Ishikawa (cell line): ENCODE measurements at regions not wholly inside any gene's neighbourhood (a gene's known extent, or its start where the extent isn't known, plus 50 kb on each side); places are given as distances from the start of the nearest gene placed in this dataset.

Experiments
- CEBPB ChIP-seq: IDR thresholded peaks from 2 replicates; pipeline ENCODE4 v1.6.1; 2012
- EP300 ChIP-seq: IDR thresholded peaks from 2 replicates; pipeline ENCODE4 v1.6.1; 2012; ENCODE audit warnings: borderline replicate concordance
- FOXM1 ChIP-seq: IDR thresholded peaks from 2 replicates; pipeline ENCODE4 v1.6.1; 2012; ENCODE audit warnings: low read depth, borderline replicate concordance
- RAD21 ChIP-seq: IDR thresholded peaks from 2 replicates; pipeline ENCODE4 v1.6.1; 2012; ENCODE audit warnings: low read depth
- TAF1 ChIP-seq: IDR thresholded peaks from 2 replicates; pipeline ENCODE4 v1.6.1; 2012; ENCODE audit warnings: low read depth, mild to moderate bottlenecking
- TEAD4 ChIP-seq: IDR thresholded peaks from 2 replicates; pipeline ENCODE4 v1.6.1; 2012
- YY1 ChIP-seq: IDR thresholded peaks from 2 replicates; pipeline ENCODE4 v1.6.1; 2012; ENCODE audit warnings: low read depth

DNA sequence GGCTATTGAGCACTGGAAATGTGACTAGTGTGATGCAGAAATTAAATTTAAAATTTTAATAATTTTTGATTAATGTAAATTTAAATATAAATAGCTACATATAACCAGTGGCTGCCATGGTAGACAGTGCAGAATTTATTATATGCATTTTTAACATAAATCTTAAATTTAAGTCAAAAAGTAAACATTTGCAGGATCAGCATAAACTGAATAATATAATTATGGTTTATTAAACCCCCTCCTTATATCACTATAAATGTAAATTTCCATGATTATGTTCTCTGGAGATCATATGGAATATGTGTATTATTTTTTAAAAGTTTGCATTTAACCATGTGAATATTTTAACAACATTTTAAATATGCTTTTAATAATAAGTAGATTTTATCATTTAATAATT, 155.8 kb downstream of the TEX13C start:
- TF ChIP-seq CEBPB (no peak), TEAD4 (no peak), RAD21 (no peak), EP300 (no peak), TAF1 (no peak), YY1 (no peak), FOXM1 (no peak)
